ENCODE measurements at regions not wholly inside any gene's neighbourhood (a gene's known extent, or its start where the extent isn't known, plus 50 kb on each side); places are given as distances from the start of the nearest gene placed in this dataset.

DNA sequence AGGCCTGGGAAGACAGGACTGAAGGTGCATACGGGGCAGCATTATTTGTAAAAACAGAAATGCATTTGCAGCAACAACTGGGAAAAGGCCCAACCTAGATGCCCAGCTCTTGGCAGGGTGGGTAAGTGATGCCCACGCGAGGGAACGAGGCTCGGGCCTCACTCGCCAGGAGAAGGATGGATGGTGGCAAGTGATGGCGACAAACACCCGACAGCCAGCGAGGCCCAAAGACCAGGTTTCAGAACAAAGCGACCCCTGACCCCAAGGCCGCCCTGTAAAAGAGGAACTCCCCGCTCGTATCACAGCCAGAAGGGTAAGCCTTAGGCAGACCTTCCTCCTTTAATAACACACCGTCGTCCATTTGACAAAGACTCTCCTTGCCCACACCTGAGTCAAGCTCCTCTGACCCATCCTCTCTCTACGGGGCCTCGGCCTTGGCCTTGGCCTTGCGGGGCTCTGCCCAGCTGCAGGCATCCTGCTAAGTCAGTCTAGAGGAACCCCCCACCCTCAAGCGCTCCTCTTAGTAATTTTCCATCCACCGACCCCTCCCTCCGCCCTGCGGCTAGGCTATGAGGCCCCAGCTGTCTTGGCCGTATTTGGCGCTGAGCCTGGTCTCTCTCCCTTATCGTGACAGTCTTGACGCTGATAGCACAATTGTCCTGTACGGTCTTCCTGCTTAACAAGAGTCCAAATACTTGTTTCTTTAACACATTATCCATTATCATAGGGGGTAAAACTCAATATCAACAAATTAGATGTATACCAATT is 80.2 kb downstream of the NCOR2 start:
- TF ChIP-seq POLR2A (IDR thresholded peaks at IDR 0.05) = no peak
- TF ChIP-seq, protein P1, sequence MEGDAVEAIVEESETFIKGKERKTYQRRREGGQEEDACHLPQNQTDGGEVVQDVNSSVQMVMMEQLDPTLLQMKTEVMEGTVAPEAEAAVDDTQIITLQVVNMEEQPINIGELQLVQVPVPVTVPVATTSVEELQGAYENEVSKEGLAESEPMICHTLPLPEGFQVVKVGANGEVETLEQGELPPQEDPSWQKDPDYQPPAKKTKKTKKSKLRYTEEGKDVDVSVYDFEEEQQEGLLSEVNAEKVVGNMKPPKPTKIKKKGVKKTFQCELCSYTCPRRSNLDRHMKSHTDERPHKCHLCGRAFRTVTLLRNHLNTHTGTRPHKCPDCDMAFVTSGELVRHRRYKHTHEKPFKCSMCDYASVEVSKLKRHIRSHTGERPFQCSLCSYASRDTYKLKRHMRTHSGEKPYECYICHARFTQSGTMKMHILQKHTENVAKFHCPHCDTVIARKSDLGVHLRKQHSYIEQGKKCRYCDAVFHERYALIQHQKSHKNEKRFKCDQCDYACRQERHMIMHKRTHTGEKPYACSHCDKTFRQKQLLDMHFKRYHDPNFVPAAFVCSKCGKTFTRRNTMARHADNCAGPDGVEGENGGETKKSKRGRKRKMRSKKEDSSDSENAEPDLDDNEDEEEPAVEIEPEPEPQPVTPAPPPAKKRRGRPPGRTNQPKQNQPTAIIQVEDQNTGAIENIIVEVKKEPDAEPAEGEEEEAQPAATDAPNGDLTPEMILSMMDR (IDR thresholded peaks at IDR 0.05) = no peak
